HK-2 (cell line): ENCODE measurements at regions not wholly inside any gene's neighbourhood (a gene's known extent, or its start where the extent isn't known, plus 50 kb on each side); places are given as distances from the start of the nearest gene placed in this dataset.

Experiments used
- DNase-seq: peaks from one replicate; pipeline ENCODE4 v3.0.0-alpha.2; 2018; ENCODE audit not compliant: unreplicated experiment

DNA sequence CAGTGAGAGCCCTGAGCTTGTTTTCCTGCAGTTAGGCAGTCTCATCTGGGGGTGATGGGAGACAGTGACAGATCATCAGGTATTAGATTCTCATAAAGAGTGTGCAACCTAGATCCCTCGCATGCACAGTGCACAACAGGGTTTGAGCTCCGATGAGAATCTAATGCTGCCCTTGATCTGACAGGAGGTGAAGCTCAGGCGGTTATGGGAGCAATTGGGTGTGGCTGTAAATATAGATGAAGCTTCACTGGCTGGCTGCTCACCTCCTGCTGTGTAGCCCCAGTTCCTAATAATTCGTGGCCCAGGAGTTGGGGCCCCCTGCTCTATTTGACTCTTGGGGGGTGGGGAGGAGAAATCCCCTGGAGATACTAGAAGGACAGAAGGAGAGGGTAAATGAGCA lies 309.4 kb upstream of the STT3B start:
- no peak for DNase-seq

DNA sequence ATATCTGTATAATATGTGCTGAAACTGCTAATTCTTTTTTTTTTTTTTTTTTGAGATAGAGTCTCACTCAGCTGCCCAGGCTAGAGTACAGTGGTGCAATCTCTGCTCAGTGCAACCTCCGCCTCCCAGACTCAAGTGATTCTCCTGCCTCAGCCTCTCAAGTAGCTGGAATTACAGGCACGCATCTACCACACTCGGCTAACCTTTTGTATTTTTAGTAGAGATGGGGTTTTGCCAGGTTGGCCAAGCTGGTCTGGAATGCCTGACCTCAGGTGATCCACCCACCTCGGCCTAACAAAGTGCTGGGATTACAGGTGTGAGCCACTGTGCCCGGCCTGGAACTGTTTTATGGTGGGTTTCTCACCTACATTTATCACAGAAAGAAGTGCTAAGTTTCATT lies 307.8 kb upstream of the STT3B start:
- no peak for DNase-seq

DNA sequence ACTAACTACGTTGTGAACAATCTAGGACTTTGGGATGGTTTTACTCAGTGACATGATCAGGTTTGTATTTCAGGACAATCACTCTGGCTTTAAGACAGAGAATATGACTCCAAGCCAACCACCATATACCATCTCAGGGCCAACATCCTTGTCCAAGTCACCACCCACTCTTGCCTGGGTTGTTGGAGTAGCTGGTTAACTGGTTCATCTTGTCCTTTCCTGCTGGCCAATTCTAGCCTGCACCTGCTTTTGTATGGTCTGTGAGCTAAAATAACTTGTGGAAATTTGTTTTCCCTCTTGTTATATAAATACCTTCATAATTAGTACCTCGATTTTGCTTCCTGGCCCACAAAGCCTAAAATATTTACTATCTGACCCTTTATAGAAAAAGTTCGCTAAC lies 306.8 kb upstream of the STT3B start:
- DNase-seq = no peak

DNA sequence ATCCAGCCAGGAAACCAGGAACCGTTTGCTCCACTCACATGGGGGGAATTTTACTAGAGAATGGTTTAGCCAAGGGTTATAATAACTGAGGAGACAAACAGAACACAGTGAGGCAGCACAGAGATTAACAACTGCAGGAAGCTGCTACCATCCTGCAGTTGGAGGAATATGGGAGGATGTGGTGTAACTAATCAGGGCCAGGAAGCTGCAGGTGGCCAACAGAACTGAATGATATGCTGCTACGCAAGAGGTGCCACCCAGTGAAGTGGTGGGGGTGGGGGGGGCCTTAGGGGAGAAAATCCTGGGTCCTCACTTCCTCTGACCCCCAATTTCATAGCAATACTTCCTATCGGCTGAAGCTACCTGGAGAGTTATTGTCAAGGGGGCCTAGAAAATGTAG lies 306.4 kb upstream of the STT3B start:
- DNase-seq = no peak

DNA sequence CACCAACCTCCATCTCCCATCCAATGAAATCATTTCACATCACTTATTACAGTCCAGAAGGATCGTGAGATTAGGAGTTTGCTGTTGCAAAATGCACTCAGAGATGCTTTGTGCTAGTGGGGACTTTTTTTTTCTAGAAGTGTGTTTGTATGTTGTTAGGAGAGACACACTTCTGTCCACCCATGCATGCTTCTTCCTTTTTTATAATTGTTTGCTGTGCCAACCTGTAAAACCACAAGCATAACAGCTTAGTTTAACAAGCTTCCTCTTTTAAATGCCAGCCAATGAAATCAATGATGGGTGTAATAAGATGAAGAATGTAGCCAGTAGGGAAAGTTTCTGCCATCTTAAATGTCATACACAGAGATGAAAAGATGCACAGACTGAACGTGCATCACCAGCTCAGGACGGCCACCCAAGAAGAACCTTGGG lies 305.6 kb upstream of the STT3B start:
- DNase-seq = no peak

DNA sequence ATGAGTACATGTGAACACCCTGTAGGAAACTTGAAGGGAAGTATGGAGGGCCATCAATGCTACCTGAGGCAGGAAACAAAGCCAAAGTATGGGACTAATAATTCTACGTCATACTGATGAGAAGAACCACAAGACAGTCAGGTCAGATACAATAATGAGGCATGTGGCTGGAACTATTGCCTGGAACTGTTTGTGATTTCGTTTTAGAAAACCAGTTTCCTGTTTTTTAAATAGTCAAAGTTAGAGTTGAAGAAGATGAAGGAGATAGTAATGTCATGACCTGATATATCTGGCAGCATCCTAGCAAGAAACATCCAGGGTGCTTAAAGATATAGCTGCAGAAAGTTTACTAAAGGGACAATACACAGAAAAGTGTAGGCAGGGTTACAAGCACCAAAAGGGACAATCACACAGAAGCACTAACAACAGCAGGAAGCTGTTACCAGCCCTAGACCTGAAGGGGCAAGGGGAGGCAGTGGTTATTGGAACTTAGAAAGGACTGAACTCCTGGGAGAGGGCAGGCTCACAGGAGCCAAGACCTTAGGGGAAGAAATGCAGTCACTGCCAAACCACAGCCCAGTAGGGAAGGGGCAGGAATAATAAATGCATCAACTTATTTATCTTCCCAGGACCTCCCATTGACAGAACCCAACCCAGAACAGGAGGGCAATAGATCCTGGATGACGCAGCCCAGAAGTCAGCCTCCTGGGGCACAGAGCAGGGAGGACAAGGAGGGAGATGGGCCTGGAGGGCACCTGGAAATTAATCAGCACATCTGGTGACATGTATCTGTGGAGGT lies 302.1 kb upstream of the STT3B start:
- DNase-seq = no peak

DNA sequence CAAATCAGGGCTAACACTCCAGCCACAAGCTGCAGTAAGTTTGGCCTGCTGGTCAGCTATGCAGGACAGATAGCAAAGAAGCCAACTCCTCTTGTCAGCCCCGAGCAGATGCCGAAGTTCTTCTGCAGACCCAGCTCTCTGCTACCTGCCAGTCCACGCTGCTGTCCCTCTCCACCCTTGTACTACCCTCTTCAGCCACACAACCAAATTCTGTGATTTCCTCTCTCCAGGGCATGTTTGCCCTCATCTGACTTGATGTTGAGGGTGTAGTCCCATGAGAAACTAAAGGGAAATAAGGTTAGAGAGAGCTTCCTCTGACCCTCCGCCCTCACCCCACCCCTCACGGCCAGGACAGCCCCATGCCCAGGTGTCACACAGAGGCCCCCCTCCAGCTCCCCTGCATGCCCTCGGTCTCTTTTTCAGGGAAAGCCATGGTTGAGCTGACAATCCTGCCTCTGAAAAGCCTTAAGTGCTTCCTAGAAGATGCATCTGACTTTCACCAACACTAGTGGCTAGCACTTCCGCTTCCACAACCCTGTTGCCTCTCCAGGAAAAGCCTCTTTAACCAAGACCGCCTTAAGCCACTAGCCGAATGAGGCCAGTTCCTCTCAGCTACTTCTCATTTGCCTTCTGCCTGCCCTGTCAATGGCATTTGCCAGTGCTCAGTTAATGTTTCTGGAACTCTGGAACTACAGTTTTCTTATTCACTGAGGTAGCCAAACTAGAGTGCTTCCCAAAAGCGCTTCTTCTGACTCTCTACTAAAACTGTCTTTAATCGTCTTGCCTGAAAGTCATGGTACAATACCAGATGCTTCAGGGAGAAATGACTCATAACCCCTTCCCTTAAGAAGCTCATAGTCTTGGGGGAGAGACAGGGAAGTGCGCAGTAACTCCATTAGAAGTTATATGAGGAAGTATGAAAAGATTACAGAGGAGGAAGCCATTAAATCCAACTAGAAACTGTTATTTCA lies 300.4 kb upstream of the STT3B start:
- no peak for DNase-seq

DNA sequence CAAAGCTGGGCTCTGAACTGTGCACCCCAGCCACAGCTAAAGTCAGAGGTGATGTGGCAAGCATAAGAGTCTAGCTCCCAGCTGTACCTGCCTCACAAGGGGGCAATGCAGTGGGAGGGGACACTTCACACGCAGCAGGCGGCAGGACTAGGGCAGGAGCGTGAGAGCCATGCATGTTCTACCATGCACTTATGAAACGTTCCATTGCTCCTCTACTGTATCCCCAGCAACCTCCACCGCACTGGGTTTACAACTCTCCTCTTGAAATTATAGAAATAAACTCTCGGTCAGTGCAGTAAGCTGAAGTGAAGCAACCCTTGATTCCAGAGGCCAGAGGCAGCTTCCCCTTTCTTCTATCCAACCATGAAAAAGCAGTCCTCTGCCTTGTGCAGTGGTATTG lies 298.6 kb upstream of the STT3B start:
- no peak for DNase-seq

DNA sequence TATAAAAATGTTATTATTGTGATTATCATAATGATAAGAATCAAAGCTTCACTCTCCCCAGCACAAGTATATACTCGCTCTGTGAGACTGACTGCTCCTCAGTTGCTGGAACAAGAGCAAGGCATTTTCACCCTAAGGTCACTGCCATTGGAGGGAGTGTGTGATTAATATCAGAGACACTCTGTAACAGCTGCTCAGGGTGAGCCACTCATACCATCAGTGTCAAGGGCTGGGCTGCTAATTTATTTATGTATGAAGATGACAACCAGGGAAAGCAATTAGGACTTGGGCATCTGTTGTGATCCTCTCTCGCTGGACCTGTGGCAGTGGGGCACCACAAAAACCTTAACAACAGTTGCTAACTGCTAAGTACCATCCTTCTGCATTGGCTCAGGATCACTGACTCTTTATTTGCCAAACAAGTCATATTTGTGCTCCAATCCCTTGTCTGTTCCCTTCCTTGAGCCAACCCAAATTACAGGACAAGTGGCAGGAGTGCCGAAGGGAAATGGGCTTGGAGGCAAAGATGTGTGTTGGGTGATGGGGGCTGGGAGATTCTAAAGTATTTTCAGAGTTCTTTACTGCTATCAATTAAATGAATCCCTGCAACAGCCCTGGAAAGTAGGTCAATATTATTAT lies 297.5 kb upstream of the STT3B start:
- DNase-seq = no peak

DNA sequence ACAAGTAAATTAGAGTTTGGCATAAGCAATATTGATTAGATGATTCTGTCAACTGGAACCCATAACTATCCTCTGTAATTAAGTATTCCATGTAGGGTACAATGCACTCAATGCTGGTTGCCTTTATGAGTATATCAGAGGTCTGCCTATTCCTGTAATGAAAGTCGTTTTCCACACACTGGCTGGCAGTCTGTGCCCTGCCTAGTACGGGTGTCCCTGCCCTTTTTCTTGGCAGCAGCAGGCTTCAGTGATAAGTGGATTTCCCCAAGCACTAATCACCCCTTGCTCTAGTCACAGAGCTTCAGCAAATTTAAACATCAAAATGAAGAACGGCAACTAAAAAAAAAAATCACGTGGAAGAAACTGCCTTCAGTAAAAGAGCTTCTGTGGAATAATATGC lies 294.8 kb upstream of the STT3B start:
- no peak for DNase-seq

DNA sequence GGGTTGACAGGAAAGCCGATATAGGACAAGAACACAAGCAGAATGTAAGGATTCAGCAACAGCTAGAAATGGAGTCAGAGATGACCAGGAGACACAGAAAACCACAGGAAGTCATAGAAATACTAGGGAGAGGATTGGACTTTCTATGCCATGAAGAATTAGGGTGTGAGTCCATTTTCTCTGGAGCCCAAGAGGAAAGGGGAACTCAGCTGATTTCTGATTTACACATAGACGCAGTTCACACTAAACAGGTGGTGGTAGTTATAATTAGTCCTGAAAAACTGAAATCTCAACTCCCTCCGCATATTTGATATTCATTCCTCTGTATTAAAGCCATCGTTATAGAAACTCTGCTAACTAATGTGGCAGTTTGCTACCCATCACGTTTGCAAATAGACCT lies 292.7 kb upstream of the STT3B start:
- no peak for DNase-seq

DNA sequence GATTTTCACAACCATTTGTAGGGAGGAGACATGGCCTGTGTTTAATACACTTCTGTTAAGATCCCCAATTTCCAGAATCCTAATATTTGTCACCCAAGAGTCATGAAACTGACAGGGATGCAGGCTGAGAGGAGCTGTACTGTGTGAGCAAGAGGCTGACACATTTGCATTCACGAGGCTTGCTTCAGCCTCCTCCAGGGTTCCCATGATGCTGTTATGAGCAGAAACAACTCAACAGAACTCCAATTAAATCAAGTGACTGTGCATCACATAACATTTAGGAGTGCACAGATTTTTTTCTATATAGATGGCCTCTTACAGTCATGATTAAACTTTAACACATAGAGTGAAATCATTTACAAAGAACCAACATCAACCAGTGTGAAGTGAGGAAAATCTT lies 292.3 kb upstream of the STT3B start:
- DNase-seq = no peak

DNA sequence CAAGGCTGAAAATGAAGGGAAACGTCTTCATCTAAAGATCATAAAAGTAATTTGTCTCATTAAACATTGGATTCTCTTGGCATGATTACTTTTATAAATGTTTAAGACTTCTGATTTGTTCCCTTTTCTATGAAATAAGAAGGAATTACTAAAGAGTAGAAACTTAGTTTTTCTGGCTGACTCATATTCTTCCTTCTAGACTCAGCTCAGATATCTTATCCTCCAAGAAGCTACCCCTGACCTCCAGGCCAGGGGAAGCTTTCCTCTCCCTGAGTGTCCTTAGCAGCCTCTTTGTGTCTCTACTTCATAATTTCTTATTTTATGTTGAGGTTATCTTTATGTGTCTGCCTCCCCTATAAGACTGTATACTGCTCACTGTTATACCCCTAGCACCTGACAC lies 291.9 kb upstream of the STT3B start:
- DNase-seq = no peak

DNA sequence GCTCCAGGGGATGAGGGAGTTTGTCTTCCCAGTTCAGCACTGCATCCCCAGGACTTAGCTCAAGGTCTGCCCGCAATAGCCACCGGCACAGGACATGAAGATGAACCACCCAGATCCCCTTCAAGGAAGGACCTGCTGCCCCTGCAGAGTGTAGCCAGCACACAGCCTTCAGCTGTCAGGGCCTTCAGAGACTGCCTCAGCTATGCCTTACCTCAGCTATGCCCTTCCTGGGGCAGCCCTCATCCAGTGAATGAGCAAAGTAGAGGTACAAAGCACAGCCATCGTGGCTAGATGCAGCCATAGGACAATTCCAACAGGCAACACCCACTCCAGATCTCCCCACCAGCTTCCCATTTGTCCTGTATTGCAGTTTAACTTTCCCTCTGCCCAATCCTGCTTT lies 291.2 kb upstream of the STT3B start:
- no peak for DNase-seq

DNA sequence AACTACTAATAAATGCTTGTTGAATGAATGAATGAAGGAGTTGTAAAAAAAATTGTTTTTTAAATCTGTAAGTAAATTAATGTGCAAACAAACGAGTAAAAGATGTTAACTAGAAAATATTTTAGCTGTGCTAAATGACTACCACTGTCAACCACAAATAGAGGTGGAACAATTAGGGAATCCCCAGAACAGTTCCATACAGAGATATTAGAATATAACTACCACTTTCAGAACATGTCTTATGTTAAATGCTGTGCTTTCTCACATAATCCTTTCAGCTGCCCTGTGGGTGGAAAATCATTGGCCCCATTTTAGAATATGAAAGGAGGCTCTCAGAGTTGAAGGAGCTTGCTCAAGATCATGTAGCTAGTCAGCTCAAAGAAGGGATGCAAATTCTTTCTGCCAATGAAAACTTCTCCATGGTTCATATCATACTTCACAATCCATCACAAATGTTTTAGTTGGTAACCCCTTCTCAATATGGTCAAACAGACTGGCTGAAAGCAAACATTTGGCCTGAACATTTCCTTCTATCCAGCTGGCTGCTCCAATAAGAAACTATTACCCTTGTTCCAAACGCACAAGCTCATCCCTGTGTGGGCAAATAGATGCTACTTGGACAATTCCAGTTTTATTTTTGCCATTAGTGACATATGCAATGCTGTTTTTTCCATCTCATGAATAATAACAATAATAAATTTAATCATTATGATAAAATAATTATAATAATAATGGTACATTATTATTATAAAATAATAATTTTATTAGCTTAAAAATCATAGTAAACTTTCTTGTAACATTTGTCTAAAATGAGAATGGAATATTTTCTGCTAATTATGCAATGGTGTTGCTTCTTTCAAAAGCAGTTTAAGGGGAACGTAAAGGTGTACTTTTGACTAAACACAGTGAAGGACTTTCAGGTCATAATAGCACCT lies 290.4 kb upstream of the STT3B start:
- no peak for DNase-seq

DNA sequence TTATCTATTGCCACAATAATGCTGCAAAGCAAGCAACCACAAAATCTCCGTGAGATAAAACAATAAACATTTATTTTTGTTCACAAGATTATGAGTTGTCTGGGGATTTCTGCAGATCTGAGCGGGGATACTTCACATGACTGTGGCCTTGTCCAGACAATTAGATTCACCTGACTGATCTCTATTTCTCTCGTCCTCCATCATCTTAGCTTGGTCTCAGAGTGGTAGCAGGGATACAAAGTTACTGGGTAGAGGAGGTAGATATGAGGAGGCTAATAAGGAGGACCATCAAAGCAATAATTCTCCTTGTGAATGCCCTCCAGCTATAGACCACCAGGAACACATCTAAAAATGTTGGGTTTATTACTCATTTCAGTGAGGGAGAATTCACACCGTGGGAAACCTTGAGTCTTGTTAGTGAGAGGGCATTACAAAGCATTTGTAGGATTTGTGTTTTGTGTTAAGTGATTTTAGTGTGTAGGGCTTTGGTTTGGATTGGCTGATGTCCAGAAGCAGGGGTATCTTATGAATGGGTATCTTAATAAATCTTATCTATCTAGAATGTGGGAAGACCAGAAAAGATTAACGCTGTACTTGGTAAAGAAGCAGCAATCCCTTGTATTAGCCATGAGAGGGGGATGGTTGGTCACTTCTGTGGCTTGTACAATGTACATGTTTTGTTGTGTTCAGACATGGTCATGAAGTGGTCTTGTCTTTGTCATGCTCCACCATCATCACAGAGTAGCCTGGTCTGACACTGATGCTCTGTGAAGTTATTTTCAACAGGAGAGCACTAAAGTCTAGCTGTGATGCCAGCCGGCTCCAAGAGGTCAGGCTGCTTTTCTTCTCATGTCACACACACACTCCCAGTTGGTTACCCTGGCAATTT lies 287.6 kb upstream of the STT3B start:
- no peak for DNase-seq

DNA sequence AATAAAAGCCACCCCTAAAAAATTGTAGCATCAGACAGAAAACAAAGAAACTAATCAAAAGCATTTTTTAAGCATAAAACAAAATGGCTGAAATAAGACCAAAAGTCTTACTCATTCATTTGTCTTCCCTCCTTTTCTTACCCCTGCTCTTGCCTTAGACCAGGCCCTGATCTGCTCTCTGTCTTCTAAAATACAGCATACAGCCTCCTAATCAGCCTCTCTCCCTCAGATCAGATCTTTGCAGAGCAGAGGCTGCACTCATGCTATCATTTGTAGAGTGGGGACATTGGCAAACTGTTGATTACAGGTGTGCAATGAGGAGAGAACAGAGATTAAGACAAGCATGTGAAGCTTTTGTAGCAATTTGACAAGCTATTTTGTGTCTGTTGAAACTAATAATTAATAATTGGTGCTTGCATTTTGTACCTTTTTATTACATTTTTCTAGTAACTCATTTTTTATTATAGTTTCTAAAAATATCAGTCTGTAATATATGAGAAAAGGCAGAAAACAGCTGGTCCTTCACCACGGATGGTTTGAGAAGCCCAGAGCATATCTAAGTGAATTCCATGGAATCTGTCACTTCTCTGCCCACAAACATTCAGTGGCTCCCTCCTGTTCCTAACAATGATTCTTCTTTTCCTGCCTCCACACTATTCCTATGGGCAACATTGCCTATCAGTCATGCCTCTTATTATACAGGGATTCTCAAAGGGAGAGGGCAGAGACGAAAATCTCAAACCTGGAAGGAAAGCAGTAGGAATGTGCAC lies 286.2 kb upstream of the STT3B start:
- DNase-seq = no peak

DNA sequence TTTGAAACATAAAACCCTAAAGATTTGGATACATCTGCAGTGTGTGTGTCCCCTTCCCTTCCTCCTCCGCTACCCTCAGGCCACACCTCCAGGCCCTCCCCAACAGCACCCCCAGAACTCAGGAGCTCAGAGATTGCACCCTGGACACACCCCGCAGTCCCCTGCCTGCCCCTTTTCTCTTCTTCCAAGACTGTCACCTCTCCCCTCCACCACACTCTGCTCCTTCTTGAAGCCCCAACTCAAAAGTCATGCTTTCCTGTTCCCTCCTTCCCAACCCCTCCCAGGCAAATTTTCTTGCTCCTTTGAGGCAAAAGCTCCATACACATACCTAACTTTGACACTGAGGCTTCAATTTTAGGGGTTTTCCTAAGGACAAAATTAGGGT lies 285.7 kb upstream of the STT3B start:
- no peak for DNase-seq

DNA sequence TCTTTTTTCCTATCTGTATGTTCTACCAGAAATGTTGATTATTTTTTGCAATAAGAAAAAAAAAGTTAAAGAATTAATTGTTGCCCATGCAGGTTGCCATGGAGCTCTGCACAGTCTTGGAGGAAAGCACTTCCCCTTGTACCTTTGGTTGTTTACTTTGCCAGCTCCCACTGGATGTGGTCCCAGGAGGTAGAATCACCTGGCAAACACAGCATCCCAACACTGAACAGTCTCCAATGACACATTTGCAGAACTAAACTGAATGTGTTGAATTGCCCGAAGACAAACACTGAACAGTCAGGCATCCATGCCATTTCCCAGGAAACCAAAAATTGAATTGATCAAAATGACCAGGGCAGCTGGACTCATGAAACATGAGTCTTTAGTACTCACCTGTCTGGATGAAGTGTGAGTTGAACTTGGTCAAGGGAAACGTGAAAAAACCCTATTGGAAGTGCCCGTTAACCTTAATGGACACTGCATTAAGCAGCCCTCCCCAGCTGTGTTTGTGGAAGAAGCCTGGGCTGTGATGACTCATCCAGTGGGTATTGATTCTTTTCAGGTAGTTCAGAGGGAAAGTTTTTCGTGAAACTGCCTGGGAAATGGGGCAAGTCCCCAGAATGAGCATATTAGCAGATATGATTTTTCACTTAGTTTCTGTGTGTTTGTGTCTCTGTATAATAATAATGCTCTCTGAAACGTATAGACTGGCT lies 284.7 kb upstream of the STT3B start:
- no peak for DNase-seq
